IMR-90 (cell line): ENCODE measurements at regions not wholly inside any gene's neighbourhood (a gene's known extent, or its start where the extent isn't known, plus 50 kb on each side); places are given as distances from the start of the nearest gene placed in this dataset.

ENCODE experiments used
- ATAC-seq: fragments of 200-7000 bp; cut with Tn5 transposase; 2 replicates; pipeline ENCODE4 v1.9.1; 2020; ENCODE audit warnings: low read depth, mild to moderate bottlenecking, moderate library complexity
- BruUV-seq: library from RNA; stranded (reverse); fragments of 400-500 nt; replicated peaks from 2 replicates; lab custom pipeline; 2021; lab: Mats Ljungman, UMichigan
- CTCF ChIA-PET: fragments of 300-600 bp; formaldehyde crosslinking; extraction: SDS; loops from one replicate; lab custom pipeline; 2021; ENCODE audit warnings: antibody characterized with exemption; lab: Yijun Ruan, JAX
- POLR2A ChIA-PET: fragments of 300-600 bp; sonication (Branson Sonifier 250); formaldehyde crosslinking; loops from one replicate; lab custom pipeline; 2022; ENCODE audit warnings: antibody characterized with exemption; ENCODE audit not compliant: unreplicated experiment; lab: Charles Lee
- DNase-seq: peaks from one replicate; pipeline ENCODE4 v3.0.0; 2013
- H2AFZ ChIP-seq: replicated peaks from 2 replicates; pipeline ENCODE3; 2013; ENCODE audit warnings: low read length, mild to moderate bottlenecking; ENCODE audit not compliant: poor library complexity
- H2AK5ac ChIP-seq: 2 replicates; pipeline ENCODE4 v1.6.1; 2013; ENCODE audit warnings: low read depth, low read length, inconsistent platforms
- H2AK9ac ChIP-seq: replicated peaks from 2 replicates; pipeline ENCODE3; 2013; ENCODE audit warnings: mild to moderate bottlenecking, low read depth, low read length, moderate library complexity; ENCODE audit not compliant: poor library complexity
- H2BK120ac ChIP-seq: 2 replicates; pipeline ENCODE4 v1.6.1; 2013; ENCODE audit warnings: low read depth, low read length, inconsistent platforms
- H2BK15ac ChIP-seq: 3 replicates; pipeline ENCODE4 v1.6.1; 2013; ENCODE audit warnings: low read depth, low read length, inconsistent platforms
- H2BK20ac ChIP-seq: 2 replicates; pipeline ENCODE4 v1.6.1; 2013; ENCODE audit warnings: low read depth, mild to moderate bottlenecking, inconsistent platforms, low read length, moderate library complexity
- H2BK5ac ChIP-seq: 2 replicates; pipeline ENCODE4 v1.6.1; 2013; ENCODE audit warnings: mild to moderate bottlenecking, low read depth, low read length, inconsistent platforms; ENCODE audit not compliant: poor library complexity, severe bottlenecking
- H3K14ac ChIP-seq: replicated peaks from 2 replicates; pipeline ENCODE4 v1.6.1; 2013; ENCODE audit warnings: low read depth, low read length, inconsistent platforms
- H3K18ac ChIP-seq: 2 replicates; pipeline ENCODE4 v1.6.1; 2013; ENCODE audit warnings: low read depth, low read length, control low read depth
- H3K23ac ChIP-seq: 2 replicates; pipeline ENCODE4 v1.6.1; 2013; ENCODE audit warnings: low read depth, low read length, inconsistent platforms
- H3K27ac ChIP-seq: 2 replicates; pipeline ENCODE4 v1.5.1; 2013; ENCODE audit warnings: mild to moderate bottlenecking, control low read depth, low read length; ENCODE audit not compliant: insufficient read depth
- H3K27me3 ChIP-seq: 2 replicates; pipeline ENCODE4 v1.6.1; 2013; ENCODE audit warnings: low read length; ENCODE audit not compliant: control insufficient read depth, insufficient read depth
- H3K36me3 ChIP-seq: 2 replicates; pipeline ENCODE4 v1.6.1; 2013; ENCODE audit warnings: low read length, mixed read lengths; ENCODE audit not compliant: control insufficient read depth, insufficient read depth
- H3K4ac ChIP-seq: 2 replicates; pipeline ENCODE4 v1.6.1; 2013; ENCODE audit warnings: low read depth, low read length, inconsistent platforms
- H3K4me1 ChIP-seq: 2 replicates; pipeline ENCODE4 v1.6.1; 2013; ENCODE audit warnings: low read length, mixed read lengths; ENCODE audit not compliant: control insufficient read depth, insufficient read depth
- H3K4me2 ChIP-seq: 2 replicates; pipeline ENCODE4 v1.6.1; 2013; ENCODE audit warnings: low read depth, mild to moderate bottlenecking, control low read depth, low read length, moderate library complexity
- H3K4me3 ChIP-seq: 2 replicates; pipeline ENCODE4 v1.5.1; 2013; ENCODE audit warnings: low read depth, mild to moderate bottlenecking, control low read depth, low read length, moderate library complexity; ENCODE audit not compliant: insufficient read depth
- H3K56ac ChIP-seq: 2 replicates; pipeline ENCODE4 v1.6.1; 2013; ENCODE audit warnings: low read length, inconsistent platforms; ENCODE audit not compliant: insufficient read depth; ENCODE audit errors: extremely low read depth
- H3K79me1 ChIP-seq, 2 experiments: 2 replicates each; pipeline ENCODE4 v1.6.1; 2013; ENCODE audit warnings: low read length in 2 of 2, inconsistent platforms in 1 of 2, low read depth in 1 of 2
- H3K9ac ChIP-seq: 2 replicates; pipeline ENCODE4 v1.6.1; 2013; ENCODE audit warnings: low read depth, low read length, control low read depth
- H3K9me1 ChIP-seq: 2 replicates; pipeline ENCODE4 v1.6.1; 2013; ENCODE audit warnings: low read length, inconsistent platforms; ENCODE audit not compliant: insufficient read depth
- H3K9me3 ChIP-seq: 2 replicates; pipeline ENCODE4 v1.6.1; 2013; ENCODE audit warnings: low read length; ENCODE audit not compliant: control insufficient read depth, insufficient read depth
- H4K20me1 ChIP-seq: 2 replicates; pipeline ENCODE4 v1.6.1; 2013; ENCODE audit warnings: low read length, inconsistent platforms; ENCODE audit not compliant: insufficient read depth
- H4K5ac ChIP-seq: 2 replicates; pipeline ENCODE4 v1.6.1; 2013; ENCODE audit warnings: mild to moderate bottlenecking, low read depth, low read length, control low read depth
- H4K8ac ChIP-seq, 2 experiments: 2 replicates each; pipeline ENCODE4 v1.6.1; 2013; ENCODE audit warnings: low read depth in 2 of 2, low read length in 2 of 2, control low read depth in 1 of 2, inconsistent platforms in 1 of 2
- H4K91ac ChIP-seq: 2 replicates; pipeline ENCODE4 v1.6.1; 2013; ENCODE audit warnings: low read depth, low read length, inconsistent platforms; ENCODE audit not compliant: insufficient read depth
- CEBPB ChIP-seq: IDR thresholded peaks from 2 replicates; pipeline ENCODE4 v1.6.1; 2012; ENCODE audit warnings: low read depth, low read length, improper control_type of control experiment
- CHD1 ChIP-seq: IDR thresholded peaks from 2 replicates; pipeline ENCODE4 v1.6.1; 2012; ENCODE audit warnings: low read depth, low read length, improper control_type of control experiment
- MAFK ChIP-seq: IDR thresholded peaks from 2 replicates; pipeline ENCODE4 v1.6.1; 2012; ENCODE audit warnings: low read depth, low read length, improper control_type of control experiment
- MAZ ChIP-seq: IDR thresholded peaks from 2 replicates; pipeline ENCODE4 v1.6.1; 2012; ENCODE audit warnings: low read depth, mild to moderate bottlenecking, low read length, improper control_type of control experiment, moderate library complexity, borderline replicate concordance
- MXI1 ChIP-seq: IDR thresholded peaks from 2 replicates; pipeline ENCODE4 v1.6.1; 2012; ENCODE audit warnings: low read depth, mild to moderate bottlenecking, low read length, moderate library complexity, borderline replicate concordance
- NFE2L2 ChIP-seq: fragments of 150-350 bp; IDR thresholded peaks from 2 replicates; pipeline ENCODE4 v1.6.1; 2016; ENCODE audit warnings: low read depth, mild to moderate bottlenecking, low read length
- POLR2A ChIP-seq: IDR thresholded peaks from 2 replicates; pipeline ENCODE4 v1.6.1; 2012; ENCODE audit warnings: mild to moderate bottlenecking, low read depth, low read length
- RCOR1 ChIP-seq: IDR thresholded peaks from 2 replicates; pipeline ENCODE4 v1.6.1; 2012; ENCODE audit warnings: mild to moderate bottlenecking, low read length, improper control_type of control experiment; ENCODE audit not compliant: insufficient replicate concordance
- SMC3 ChIP-seq: fragments of 150-350 bp; IDR thresholded peaks from 2 replicates; pipeline ENCODE4 v1.6.1; 2016; ENCODE audit warnings: low read depth, mild to moderate bottlenecking, antibody characterized with exemption, low read length, moderate library complexity
- WGBS, 2 experiments: methylation state at CpG; one replicate each; pipeline versions ENCODE4 v1.1.5 to v1.1.7; 2013; ENCODE audit warnings: missing lambda C conversion rate in 2 of 2; ENCODE audit not compliant: insufficient read length in 1 of 2; ENCODE audit errors: extremely low coverage in 2 of 2; 5-methylcytosine and 5-hydroxymethylcytosine counted together
- dilution Hi-C: fragments of 300-500 bp; cut with HindIII; formaldehyde crosslinking; loops from one replicate; pipeline ENCODE4 v1.14.3; 2018; ENCODE audit warnings: low sequenced_read_pairs; ENCODE audit not compliant: unreplicated experiment
- in situ Hi-C: fragments of 300-500 bp; cut with MboI; formaldehyde crosslinking; loops from 3 replicates; pipeline ENCODE4 v1.14.3; 2019; ENCODE audit warnings: low sequenced_read_pairs, inconsistent platforms, mixed read lengths
- intact Hi-C: fragments of 100-400 bp; cut with micrococcal nuclease; formaldehyde crosslinking; loops from 2 replicates; pipeline ENCODE4 v1.10.0; 2022
- TF ChIP-seq, protein P1 (sequence below): conservative IDR thresholded peaks from 2 replicates; pipeline ENCODE4 v1.5.1; 2012; ENCODE audit warnings: mild to moderate bottlenecking, low read depth, low read length, improper control_type of control experiment
- TF ChIP-seq, protein P2 (sequence below): fragments of 150-350 bp; IDR thresholded peaks from 2 replicates; pipeline ENCODE4 v1.6.1; 2016; ENCODE audit warnings: low read depth, mild to moderate bottlenecking, low read length, moderate library complexity, borderline replicate concordance
- TF ChIP-seq, protein P3 (sequence below): fragments of 150-350 bp; IDR thresholded peaks from 2 replicates; pipeline ENCODE4 v1.6.1; 2017; ENCODE audit warnings: mild to moderate bottlenecking, antibody characterized with exemption, low read length, low read depth

DNA sequence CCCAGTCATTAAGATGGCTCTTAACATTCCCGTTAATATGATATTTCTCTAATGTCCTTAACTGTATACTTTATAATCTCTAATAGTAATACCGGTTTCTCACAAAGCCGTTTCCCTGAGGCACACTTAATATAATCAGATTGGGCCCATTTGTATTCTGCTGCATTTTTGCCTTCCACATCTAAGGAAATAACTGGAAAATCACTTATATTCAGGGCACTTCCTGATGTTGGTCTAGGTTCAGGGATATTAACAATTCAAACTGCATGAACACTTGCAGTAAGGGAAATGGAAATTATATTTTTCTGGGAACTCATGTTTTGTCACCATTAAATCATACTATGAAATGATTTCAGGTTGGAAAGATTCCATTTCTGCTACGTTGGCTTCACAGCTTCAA lies 119.8 kb downstream of the TPR start:
- TF ChIP-seq RCOR1 = no peak
- no peak for TF ChIP-seq MAFK
- TF ChIP-seq, protein P1, sequence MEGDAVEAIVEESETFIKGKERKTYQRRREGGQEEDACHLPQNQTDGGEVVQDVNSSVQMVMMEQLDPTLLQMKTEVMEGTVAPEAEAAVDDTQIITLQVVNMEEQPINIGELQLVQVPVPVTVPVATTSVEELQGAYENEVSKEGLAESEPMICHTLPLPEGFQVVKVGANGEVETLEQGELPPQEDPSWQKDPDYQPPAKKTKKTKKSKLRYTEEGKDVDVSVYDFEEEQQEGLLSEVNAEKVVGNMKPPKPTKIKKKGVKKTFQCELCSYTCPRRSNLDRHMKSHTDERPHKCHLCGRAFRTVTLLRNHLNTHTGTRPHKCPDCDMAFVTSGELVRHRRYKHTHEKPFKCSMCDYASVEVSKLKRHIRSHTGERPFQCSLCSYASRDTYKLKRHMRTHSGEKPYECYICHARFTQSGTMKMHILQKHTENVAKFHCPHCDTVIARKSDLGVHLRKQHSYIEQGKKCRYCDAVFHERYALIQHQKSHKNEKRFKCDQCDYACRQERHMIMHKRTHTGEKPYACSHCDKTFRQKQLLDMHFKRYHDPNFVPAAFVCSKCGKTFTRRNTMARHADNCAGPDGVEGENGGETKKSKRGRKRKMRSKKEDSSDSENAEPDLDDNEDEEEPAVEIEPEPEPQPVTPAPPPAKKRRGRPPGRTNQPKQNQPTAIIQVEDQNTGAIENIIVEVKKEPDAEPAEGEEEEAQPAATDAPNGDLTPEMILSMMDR = no peak
- TF ChIP-seq, protein P2, sequence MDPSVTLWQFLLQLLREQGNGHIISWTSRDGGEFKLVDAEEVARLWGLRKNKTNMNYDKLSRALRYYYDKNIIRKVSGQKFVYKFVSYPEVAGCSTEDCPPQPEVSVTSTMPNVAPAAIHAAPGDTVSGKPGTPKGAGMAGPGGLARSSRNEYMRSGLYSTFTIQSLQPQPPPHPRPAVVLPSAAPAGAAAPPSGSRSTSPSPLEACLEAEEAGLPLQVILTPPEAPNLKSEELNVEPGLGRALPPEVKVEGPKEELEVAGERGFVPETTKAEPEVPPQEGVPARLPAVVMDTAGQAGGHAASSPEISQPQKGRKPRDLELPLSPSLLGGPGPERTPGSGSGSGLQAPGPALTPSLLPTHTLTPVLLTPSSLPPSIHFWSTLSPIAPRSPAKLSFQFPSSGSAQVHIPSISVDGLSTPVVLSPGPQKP = no peak
- TF ChIP-seq CEBPB = no peak
- no peak for TF ChIP-seq POLR2A
- TF ChIP-seq MAZ = no peak
- no peak for TF ChIP-seq MXI1
- TF ChIP-seq, protein P3, sequence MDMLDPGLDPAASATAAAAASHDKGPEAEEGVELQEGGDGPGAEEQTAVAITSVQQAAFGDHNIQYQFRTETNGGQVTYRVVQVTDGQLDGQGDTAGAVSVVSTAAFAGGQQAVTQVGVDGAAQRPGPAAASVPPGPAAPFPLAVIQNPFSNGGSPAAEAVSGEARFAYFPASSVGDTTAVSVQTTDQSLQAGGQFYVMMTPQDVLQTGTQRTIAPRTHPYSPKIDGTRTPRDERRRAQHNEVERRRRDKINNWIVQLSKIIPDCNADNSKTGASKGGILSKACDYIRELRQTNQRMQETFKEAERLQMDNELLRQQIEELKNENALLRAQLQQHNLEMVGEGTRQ = no peak
- no peak for TF ChIP-seq NFE2L2
- TF ChIP-seq CHD1 = no peak
- no peak for TF ChIP-seq SMC3
- CTCF ChIA-PET = no interaction called here
- BruUV-seq = no TSS peak
- H3K27me3 ChIP-seq = peaks cover 1% of the 10 kb centered on the region; the same call in 1 of the 2 replicates
- H2AK9ac ChIP-seq = no peak overlapping the region
- no peak overlapping the region for H2BK20ac ChIP-seq
- H2AFZ ChIP-seq = no peak overlapping the region
- no peak overlapping the region for H3K4ac ChIP-seq
- ATAC-seq (no peak), DNase-seq (no peak)
- no peak overlapping the region for H3K4me3 ChIP-seq
- dilution Hi-C loops (no loop called here), intact Hi-C loops (no loop called here), in situ Hi-C loops (no loop called here)
- no peaks in the 10 kb centered on the region for H3K4me1 ChIP-seq
- H2AK5ac ChIP-seq = no peak overlapping the region
- no peak overlapping the region for H3K18ac ChIP-seq
- H2BK15ac ChIP-seq = no peak overlapping the region
- H3K36me3 ChIP-seq = no peaks in the 10 kb centered on the region
- H3K9me1 ChIP-seq = no peaks in the 10 kb centered on the region
- H4K5ac ChIP-seq = no peak overlapping the region
- POLR2A ChIA-PET = no interaction called here
- H3K27ac ChIP-seq = no peak overlapping the region
- H3K4me2 ChIP-seq = no peak overlapping the region
- WGBS, 2 experiments = no CpG with 5 or more reads among the region's 4 CpGs
- H3K9ac ChIP-seq = no peak overlapping the region
- H4K20me1 ChIP-seq = no peaks in the 10 kb centered on the region
- no peak overlapping the region for H4K8ac ChIP-seq
- H2BK120ac ChIP-seq = no peak overlapping the region
- H3K14ac ChIP-seq = no peak overlapping the region
- no peak overlapping the region for H2BK5ac ChIP-seq
- H3K56ac ChIP-seq = no peak overlapping the region
- no peak overlapping the region for H4K91ac ChIP-seq
- no peak overlapping the region for H3K23ac ChIP-seq
- H3K79me1 ChIP-seq = no peaks in the 10 kb centered on the region
- H3K9me3 ChIP-seq = no peaks in the 10 kb centered on the region
